ENCODE measurements at regions not wholly inside any gene's neighbourhood (a gene's known extent, or its start where the extent isn't known, plus 50 kb on each side); places are given as distances from the start of the nearest gene placed in this dataset.

GRCh38 chr11:98766903-98767302 lies 253.8 kb upstream of the CNTN5 start:
- TF ChIP-seq POLR2A (IDR thresholded peaks at IDR 0.05), result no peak
- TF ChIP-seq CTCF (IDR thresholded peaks at IDR 0.05), result no peak

Measured in Peyer's patch (tissue), 4 donors.